ENCODE measurements at regions not wholly inside any gene's neighbourhood (a gene's known extent, or its start where the extent isn't known, plus 50 kb on each side); places are given as distances from the start of the nearest gene placed in this dataset.

GRCh38 chr5:2615917-2616316 is 135.6 kb downstream of the IRX2 start:
- H3K27me3 Mint-ChIP-seq (ENCODE audit: low read depth): no peaks in the 10 kb centered on the region
- H3K27ac Mint-ChIP-seq: no peak overlapping the region
- H3K36me3 Mint-ChIP-seq (ENCODE audit: low read depth): no peaks in the 10 kb centered on the region
- peaks cover 5% of the 10 kb centered on the region for H3K9me3 Mint-ChIP-seq
- H3K4me3 Mint-ChIP-seq (ENCODE audit: low read depth): no peak overlapping the region
- H3K4me1 Mint-ChIP-seq (ENCODE audit: low read depth): no peaks in the 10 kb centered on the region
- intact Hi-C loops (cut with micrococcal nuclease): no loop called here
- no peak for DNase-seq (ENCODE audit: low spot score)

- Mint-ChIP-seq H3K9me3 (peaks cover 6% of the 10 kb centered on the region), H3K27me3 (ENCODE audit: low read depth) (no peaks in the 10 kb centered on the region), H3K4me1 (ENCODE audit: low read depth) (no peaks in the 10 kb centered on the region), H3K36me3 (ENCODE audit: low read depth) (no peaks in the 10 kb centered on the region), H3K4me3 (ENCODE audit: low read depth) (no peak overlapping the region), H3K27ac (no peak overlapping the region)
- no peak for DNase-seq (ENCODE audit: low spot score)
- intact Hi-C loops (cut with micrococcal nuclease): no loop called here
These were observed 136.9 kb downstream of the IRX2 start for GRCh38 chr5:2614571-2614970.

DNA sequence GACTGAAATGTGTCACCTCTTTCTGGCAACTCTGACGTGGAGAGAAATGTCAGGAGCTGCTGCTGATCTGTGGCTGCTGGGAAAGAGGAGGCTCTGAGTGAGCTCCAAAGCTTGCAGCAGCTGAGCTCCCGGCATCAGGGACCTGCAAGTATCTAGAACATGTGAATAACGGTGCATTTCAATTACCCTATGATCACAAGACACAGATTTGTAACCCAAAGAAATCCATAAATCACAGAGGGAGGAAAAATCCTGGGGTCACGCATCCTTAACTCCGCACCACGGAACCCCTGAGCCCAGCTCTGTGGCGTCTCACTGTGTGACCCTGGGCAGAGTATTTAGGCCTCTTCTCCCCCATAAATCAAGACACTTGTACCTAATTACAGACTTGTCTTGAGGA is 139.8 kb downstream of the IRX2 start:
- no peak overlapping the region for H3K27ac Mint-ChIP-seq
- intact Hi-C loops (cut with micrococcal nuclease): no loop called here
- no peak overlapping the region for H3K4me3 Mint-ChIP-seq (ENCODE audit: low read depth)
- H3K4me1 Mint-ChIP-seq (ENCODE audit: low read depth): no peaks in the 10 kb centered on the region
- no peaks in the 10 kb centered on the region for H3K27me3 Mint-ChIP-seq (ENCODE audit: low read depth)
- H3K36me3 Mint-ChIP-seq (ENCODE audit: low read depth): no peaks in the 10 kb centered on the region
- H3K9me3 Mint-ChIP-seq: peaks cover 11% of the 10 kb centered on the region
- no peak for DNase-seq (ENCODE audit: low spot score)

DNA sequence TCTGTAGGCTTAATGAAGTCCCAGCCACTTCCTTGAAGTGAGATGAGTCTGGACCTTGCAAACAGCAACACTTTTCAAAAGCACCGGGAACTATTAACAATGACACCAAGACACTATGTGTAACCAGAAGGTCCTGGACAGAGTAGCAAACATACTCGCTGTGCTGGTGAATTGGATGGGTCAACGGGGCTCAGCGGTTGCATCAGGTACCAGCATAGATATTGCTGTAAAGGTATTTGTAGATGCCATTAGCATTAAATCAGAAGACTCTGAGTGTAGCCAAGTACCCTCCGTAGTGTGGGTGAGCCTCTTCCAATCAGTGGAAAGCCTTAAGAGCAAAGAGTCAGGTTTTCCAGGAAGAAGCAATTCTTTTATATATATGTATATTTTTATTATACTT is 140.5 kb downstream of the IRX2 start:
- Mint-ChIP-seq H3K27me3 (ENCODE audit: low read depth) (no peaks in the 10 kb centered on the region), H3K36me3 (ENCODE audit: low read depth) (no peaks in the 10 kb centered on the region), H3K9me3 (peaks cover 11% of the 10 kb centered on the region), H3K4me3 (ENCODE audit: low read depth) (no peak overlapping the region), H3K4me1 (ENCODE audit: low read depth) (no peaks in the 10 kb centered on the region), H3K27ac (no peak overlapping the region)
- intact Hi-C loops (cut with micrococcal nuclease): no loop called here
- no peak for DNase-seq (ENCODE audit: low spot score)

DNA sequence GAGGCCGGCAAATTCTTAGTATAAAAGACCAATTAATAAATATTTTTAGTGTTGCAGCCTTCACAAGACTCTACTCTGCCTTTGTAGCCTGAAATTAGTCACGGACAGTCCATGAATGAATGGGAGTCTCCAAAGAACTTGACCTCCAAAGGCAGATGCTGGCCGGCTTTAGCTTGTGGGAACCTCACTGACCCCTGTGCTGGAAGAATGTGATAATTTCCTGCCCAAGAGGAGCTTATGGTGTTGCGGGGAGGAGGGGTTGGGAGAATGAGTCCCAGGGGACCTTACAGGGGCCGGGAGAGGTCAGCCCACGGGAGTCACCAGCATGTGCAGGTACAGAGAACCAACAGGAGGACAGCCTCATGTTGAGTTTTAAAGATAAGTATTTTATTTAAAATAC is 143.1 kb downstream of the IRX2 start:
- Mint-ChIP-seq H3K4me1 (ENCODE audit: low read depth) (no peaks in the 10 kb centered on the region), H3K36me3 (ENCODE audit: low read depth) (no peaks in the 10 kb centered on the region), H3K27ac (no peak overlapping the region), H3K4me3 (ENCODE audit: low read depth) (no peak overlapping the region), H3K9me3 (peaks cover 11% of the 10 kb centered on the region), H3K27me3 (ENCODE audit: low read depth) (no peaks in the 10 kb centered on the region)
- no peak for DNase-seq (ENCODE audit: low spot score)
- intact Hi-C loops (cut with micrococcal nuclease): no loop called here

DNA sequence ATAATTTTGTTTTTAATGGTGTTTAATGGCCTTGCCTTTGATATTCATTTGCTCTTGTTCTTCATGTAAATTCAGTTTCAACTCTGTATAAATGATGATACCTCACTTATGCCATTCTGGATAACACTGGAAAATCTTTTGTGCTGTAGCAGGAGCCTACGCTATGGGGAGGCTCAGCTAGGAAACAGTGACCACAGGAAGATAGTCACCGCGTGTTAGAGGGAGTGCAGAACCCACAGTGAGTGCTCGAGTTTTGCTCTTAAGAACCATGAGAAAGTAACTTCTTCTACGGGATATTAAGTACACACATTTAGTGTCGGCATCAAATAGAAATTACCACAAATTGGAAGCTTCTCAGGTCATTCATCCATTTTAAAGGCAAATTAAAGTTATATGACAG is 143.9 kb downstream of the IRX2 start:
- Mint-ChIP-seq H3K36me3 (ENCODE audit: low read depth) (no peaks in the 10 kb centered on the region), H3K9me3 (peaks cover 11% of the 10 kb centered on the region), H3K27ac (no peak overlapping the region), H3K27me3 (ENCODE audit: low read depth) (no peaks in the 10 kb centered on the region), H3K4me1 (ENCODE audit: low read depth) (no peaks in the 10 kb centered on the region), H3K4me3 (ENCODE audit: low read depth) (no peak overlapping the region)
- intact Hi-C loops (cut with micrococcal nuclease): no loop called here
- no peak for DNase-seq (ENCODE audit: low spot score)

DNA sequence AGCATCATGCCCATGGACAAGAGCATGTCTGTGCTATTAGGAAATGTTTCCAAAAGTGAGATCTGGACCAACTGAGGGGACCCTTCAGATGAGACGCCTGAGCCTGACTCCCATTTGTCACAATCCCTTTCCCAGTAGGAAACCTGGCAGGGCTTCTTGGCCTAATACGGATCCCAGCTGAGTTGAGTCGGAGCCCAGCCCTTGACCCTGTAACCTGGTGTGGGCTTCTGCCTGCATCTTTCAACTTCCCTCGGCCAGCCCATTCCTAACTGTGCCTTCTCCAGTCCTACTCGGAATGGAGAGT is 148.3 kb downstream of the IRX2 start:
- no peak for DNase-seq (ENCODE audit: low spot score)
- Mint-ChIP-seq H3K9me3 (peaks cover 2% of the 10 kb centered on the region), H3K27me3 (ENCODE audit: low read depth) (no peaks in the 10 kb centered on the region), H3K4me1 (ENCODE audit: low read depth) (no peaks in the 10 kb centered on the region), H3K4me3 (ENCODE audit: low read depth) (no peak overlapping the region), H3K27ac (no peak overlapping the region), H3K36me3 (ENCODE audit: low read depth) (no peaks in the 10 kb centered on the region)
- intact Hi-C loops (cut with micrococcal nuclease): no loop called here

DNA sequence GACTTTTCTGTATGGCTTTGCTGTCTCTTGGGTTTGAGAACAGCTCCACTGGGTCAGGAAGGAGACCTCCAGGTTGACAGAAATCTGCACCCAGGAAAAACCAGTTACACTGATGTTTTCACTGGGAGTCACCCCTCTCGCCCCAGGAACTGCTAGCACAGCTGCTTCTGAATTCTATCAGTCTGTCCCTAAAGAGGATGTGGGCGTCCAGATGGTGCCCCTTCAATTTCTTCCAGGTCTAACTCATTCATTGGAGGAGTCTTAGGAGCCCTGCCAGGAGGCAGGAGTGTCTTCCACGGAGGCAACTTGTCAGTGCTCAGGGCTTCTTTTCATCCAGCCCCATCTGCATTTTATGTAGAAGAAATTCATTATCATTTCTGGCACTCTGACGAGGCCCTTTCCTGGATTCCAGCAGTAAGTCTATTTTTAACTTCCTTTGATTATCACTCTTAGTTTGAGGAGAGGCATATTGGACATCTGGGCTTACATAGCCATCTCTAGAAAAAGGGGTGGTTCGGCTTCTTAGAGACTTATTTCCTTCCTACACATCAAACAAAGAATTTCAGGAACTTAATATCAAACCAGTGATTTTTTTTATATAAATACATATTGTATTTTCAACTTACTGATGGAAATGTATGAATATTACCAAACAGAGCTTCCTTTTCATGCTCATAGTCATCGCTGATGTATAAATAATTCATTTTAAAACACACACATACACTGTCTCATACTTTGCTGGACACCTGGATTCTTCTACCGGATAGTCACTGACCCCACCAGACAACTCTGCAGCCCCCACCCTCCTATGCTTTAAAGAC is 148.8 kb downstream of the IRX2 start:
- Mint-ChIP-seq H3K27me3 (ENCODE audit: low read depth) (no peaks in the 10 kb centered on the region), H3K9me3 (no peaks in the 10 kb centered on the region), H3K36me3 (ENCODE audit: low read depth) (no peaks in the 10 kb centered on the region), H3K4me3 (ENCODE audit: low read depth) (no peak overlapping the region), H3K27ac (no peak overlapping the region), H3K4me1 (ENCODE audit: low read depth) (no peaks in the 10 kb centered on the region)
- DNase-seq (ENCODE audit: low spot score): no peak
- intact Hi-C loops (cut with micrococcal nuclease): no loop called here

- H3K4me3 Mint-ChIP-seq (ENCODE audit: low read depth): no peak overlapping the region
- no peaks in the 10 kb centered on the region for H3K27me3 Mint-ChIP-seq (ENCODE audit: low read depth)
- no peaks in the 10 kb centered on the region for H3K9me3 Mint-ChIP-seq
- intact Hi-C loops (cut with micrococcal nuclease): no loop called here
- H3K4me1 Mint-ChIP-seq (ENCODE audit: low read depth): no peaks in the 10 kb centered on the region
- H3K27ac Mint-ChIP-seq: no peak overlapping the region
- no peaks in the 10 kb centered on the region for H3K36me3 Mint-ChIP-seq (ENCODE audit: low read depth)
- DNase-seq (ENCODE audit: low spot score): no peak
These were observed 153.0 kb downstream of the IRX2 start for GRCh38 chr5:2598503-2598902.

DNA sequence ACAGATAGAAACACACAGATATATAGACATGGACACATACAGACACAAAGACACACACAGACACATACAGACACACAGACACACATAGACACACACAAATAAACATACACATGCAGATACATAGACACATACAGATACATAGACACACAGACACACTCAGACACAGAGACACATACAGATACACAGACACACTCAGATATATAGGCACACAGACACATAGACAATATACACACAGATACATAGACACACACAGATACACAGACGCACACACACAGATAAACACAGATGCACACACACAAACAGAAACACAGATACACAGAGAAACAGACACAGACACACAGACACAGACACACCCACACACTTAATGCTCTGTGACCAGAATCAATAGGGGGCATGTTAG is 156.8 kb downstream of the IRX2 start:
- Mint-ChIP-seq H3K36me3 (ENCODE audit: low read depth) (no peaks in the 10 kb centered on the region), H3K27ac (no peak overlapping the region), H3K4me1 (ENCODE audit: low read depth) (no peaks in the 10 kb centered on the region), H3K4me3 (ENCODE audit: low read depth) (no peak overlapping the region), H3K27me3 (ENCODE audit: low read depth) (no peaks in the 10 kb centered on the region), H3K9me3 (no peaks in the 10 kb centered on the region)
- intact Hi-C loops (cut with micrococcal nuclease): no loop called here
- DNase-seq (ENCODE audit: low spot score): no peak

- intact Hi-C loops (cut with micrococcal nuclease): no loop called here
- DNase-seq (ENCODE audit: low spot score): no peak
- H3K4me3 Mint-ChIP-seq (ENCODE audit: low read depth): no peak overlapping the region
These were observed 158.7 kb downstream of the IRX2 start for GRCh38 chr5:2592766-2593165.

GRCh38 chr5:2591777-2592453 is 159.6 kb downstream of the IRX2 start:
- no peaks in the 10 kb centered on the region for H3K4me1 Mint-ChIP-seq (ENCODE audit: low read depth)
- H3K27ac Mint-ChIP-seq: no peak overlapping the region
- H3K9me3 Mint-ChIP-seq: peaks cover 4% of the 10 kb centered on the region
- H3K27me3 Mint-ChIP-seq (ENCODE audit: low read depth): no peaks in the 10 kb centered on the region
- DNase-seq (ENCODE audit: low spot score): no peak
- H3K36me3 Mint-ChIP-seq (ENCODE audit: low read depth): no peaks in the 10 kb centered on the region
- intact Hi-C loops (cut with micrococcal nuclease): no loop called here
- H3K4me3 Mint-ChIP-seq (ENCODE audit: low read depth): no peak overlapping the region

More at GRCh38 chr5:2592766-2593165, 158.7 kb downstream of the IRX2 start:
- no peaks in the 10 kb centered on the region for H3K4me1 Mint-ChIP-seq (ENCODE audit: low read depth)
- H3K27me3 Mint-ChIP-seq (ENCODE audit: low read depth): no peaks in the 10 kb centered on the region
- peaks cover 4% of the 10 kb centered on the region for H3K9me3 Mint-ChIP-seq
- H3K27ac Mint-ChIP-seq: no peak overlapping the region
- no peaks in the 10 kb centered on the region for H3K36me3 Mint-ChIP-seq (ENCODE audit: low read depth)

DNA sequence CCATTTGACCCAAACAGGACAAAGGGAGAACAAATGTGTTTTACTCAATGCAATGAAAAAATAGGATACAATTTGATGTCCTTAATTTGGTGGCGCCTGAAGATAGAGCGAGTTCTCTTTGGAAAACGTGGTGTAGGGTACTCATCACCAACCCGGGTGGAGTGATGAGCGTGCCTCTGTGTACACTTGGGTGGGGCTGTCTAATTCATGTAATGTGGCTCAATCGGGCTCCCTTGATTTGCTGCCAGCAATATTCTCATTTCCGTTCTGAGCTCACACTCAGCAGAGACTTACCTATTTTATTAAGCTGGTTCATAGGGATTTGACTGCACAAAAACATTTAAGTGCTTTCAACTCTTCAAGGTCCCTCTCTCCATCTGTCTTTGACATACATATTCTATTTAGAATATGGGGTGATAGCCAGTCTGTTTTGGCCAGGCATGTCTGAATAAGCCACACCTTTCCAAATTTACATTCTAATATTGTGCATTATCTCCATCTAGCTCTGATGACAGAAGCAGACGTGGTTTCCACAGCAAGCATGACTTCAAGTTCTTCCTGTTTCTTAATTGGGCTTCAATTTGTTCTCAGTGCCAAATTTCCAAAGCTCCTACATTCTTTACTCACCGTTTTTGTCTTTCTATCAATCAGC is 162.5 kb downstream of the IRX2 start:
- Mint-ChIP-seq H3K27me3 (ENCODE audit: low read depth) (no peaks in the 10 kb centered on the region), H3K4me3 (ENCODE audit: low read depth) (no peak overlapping the region), H3K27ac (no peak overlapping the region), H3K36me3 (ENCODE audit: low read depth) (no peaks in the 10 kb centered on the region), H3K4me1 (ENCODE audit: low read depth) (no peaks in the 10 kb centered on the region), H3K9me3 (peaks cover 9% of the 10 kb centered on the region)
- no peak for DNase-seq (ENCODE audit: low spot score)
- intact Hi-C loops (cut with micrococcal nuclease): no loop called here

Data from activated T-helper 2 cell treated with anti-CD3 and anti-CD28 coated beads, Interferon-gamma antibody, Interleukin-2, Interleukin-4, amounts not matched to agents 10 μg/mL and 5 μg/mL and 100 μg/mL, durations not matched to agents 14 hours and 24 hours and 36 hours (primary cell).